ENCODE measurements at regions not wholly inside any gene's neighbourhood (a gene's known extent, or its start where the extent isn't known, plus 50 kb on each side); places are given as distances from the start of the nearest gene placed in this dataset.
"Not testable (repeated sequence)": the region's sequence is repeated elsewhere in the genome, so short reads cannot be mapped to it uniquely, and the experiment has no call there.

- H3K27ac Mint-ChIP-seq = no peak overlapping the region
- H3K36me3 Mint-ChIP-seq (ENCODE audit: low read depth) = no peaks in the 10 kb centered on the region
- no peak overlapping the region for H3K4me3 Mint-ChIP-seq
- H3K9me3 ChIP-seq (ENCODE audit: control insufficient read depth, low read length, poor library complexity, severe bottlenecking) = no peaks in the 10 kb centered on the region
- H3K4me1 Mint-ChIP-seq = no peaks in the 10 kb centered on the region
- peaks cover 9% of the 10 kb centered on the region for H3K27me3 Mint-ChIP-seq
- ATAC-seq = no peak
- no peak for DNase-seq
Observed at GRCh38 chr11:92461447-92461846, 236.8 kb downstream of the FAT3 start.

DNA sequence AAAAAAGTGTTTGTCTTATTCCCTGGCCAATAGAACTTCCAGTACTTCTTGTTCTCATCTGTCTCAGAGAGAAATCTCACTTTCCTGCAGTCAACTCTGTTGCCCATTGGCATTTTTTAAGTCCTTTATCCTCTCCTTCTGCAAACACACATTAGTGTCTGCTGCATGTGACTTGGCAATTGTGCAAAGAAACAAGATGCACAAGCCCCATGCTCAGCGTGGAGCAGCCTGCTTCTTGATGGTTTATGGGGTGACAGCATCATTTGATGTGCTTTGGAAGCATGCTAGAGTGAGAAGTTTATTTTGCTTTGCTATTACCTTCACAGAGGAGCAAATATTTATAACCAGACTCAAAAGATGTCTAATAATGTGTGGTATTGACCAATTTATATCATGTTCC is 238.2 kb downstream of the FAT3 start:
- peaks cover 9% of the 10 kb centered on the region for H3K27me3 Mint-ChIP-seq

DNA sequence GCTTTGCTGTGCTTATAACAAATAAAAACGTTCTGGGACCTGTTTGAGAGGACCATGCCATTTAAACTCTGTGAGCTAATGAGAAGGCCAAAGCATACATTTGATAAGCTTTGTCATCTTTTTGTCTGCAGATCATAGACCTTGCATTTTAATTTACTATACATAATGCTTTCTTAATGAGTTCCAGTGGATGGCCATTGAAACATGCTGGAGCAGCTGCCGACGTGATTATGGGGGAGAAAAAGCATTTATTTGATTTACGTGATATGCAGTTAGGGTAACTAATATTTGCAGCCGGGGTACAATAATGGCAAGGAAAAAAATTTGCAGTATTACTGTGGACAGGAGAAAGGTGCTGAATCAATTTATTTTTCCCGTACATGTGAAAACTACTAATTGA is 240.2 kb downstream of the FAT3 start:
- Mint-ChIP-seq H3K4me3 (no peak overlapping the region), H3K27me3 (peaks cover 9% of the 10 kb centered on the region), H3K27ac (no peak overlapping the region), H3K36me3 (ENCODE audit: low read depth) (no peaks in the 10 kb centered on the region), H3K4me1 (no peaks in the 10 kb centered on the region)
- DNase-seq (no peak), ATAC-seq (no peak)
- no peaks in the 10 kb centered on the region for H3K9me3 ChIP-seq (ENCODE audit: control insufficient read depth, low read length, poor library complexity, severe bottlenecking)

More for the DNA sequence above, 238.2 kb downstream of the FAT3 start:
- no peak for DNase-seq
- Mint-ChIP-seq H3K27ac (no peak overlapping the region), H3K4me1 (no peaks in the 10 kb centered on the region), H3K36me3 (ENCODE audit: low read depth) (no peaks in the 10 kb centered on the region), H3K4me3 (no peak overlapping the region)
- no peak for ATAC-seq
- no peaks in the 10 kb centered on the region for H3K9me3 ChIP-seq (ENCODE audit: control insufficient read depth, low read length, poor library complexity, severe bottlenecking)

DNA sequence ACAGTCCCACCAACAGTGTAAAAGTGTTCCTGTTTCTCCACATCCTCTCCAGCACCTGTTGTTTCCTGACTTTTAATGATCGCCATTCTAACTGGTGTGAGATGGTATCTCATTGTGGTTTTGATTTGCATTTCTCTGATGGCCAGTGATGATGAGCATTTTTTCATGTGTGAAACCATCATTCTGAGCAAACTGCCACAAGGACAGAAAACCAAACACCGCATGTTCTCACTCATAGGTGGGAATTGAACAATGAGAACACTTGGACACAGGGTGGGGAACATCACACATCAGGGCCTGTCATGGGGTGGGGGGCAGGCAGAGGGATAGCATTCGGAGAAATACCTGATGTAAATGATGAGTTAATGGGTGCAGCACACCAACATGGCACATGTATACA is 240.8 kb downstream of the FAT3 start:
- not testable (repeated sequence) for H3K36me3 Mint-ChIP-seq (ENCODE audit: low read depth); H3K27me3 Mint-ChIP-seq; H3K27ac Mint-ChIP-seq; H3K9me3 ChIP-seq (ENCODE audit: control insufficient read depth, low read length, poor library complexity, severe bottlenecking); H3K4me1 Mint-ChIP-seq; H3K4me3 Mint-ChIP-seq; ATAC-seq; DNase-seq

- Mint-ChIP-seq H3K4me3 (no peak overlapping the region), H3K4me1 (no peaks in the 10 kb centered on the region), H3K27ac (no peak overlapping the region), H3K36me3 (ENCODE audit: low read depth) (no peaks in the 10 kb centered on the region), H3K27me3 (no peaks in the 10 kb centered on the region)
- H3K9me3 ChIP-seq (ENCODE audit: control insufficient read depth, low read length, poor library complexity, severe bottlenecking) = no peaks in the 10 kb centered on the region
- ATAC-seq (no peak), DNase-seq (no peak)
Observed at GRCh38 chr11:92473736-92474135, 249.1 kb downstream of the FAT3 start.

DNA sequence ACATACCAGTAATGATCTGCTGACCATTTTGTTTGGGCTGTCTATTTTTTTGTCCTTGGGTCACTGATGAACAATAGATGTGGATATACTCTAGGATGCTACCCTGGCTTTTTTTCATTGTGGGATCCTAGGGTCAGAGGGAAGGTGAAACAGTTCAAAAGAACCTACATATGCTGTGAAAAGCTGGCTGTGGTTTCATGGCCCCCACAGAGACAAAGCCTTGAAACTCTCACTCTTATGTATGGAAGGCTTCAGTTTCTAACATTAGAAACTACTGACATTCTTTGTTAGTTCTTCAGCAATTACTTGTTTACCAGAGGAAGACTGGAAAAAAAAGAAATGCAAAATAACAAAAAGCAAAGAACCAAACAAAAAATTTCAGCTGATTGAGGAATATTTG is 250.7 kb downstream of the FAT3 start:
- ATAC-seq = no peak
- Mint-ChIP-seq H3K27ac (no peak overlapping the region), H3K4me1 (no peaks in the 10 kb centered on the region), H3K27me3 (no peaks in the 10 kb centered on the region), H3K36me3 (ENCODE audit: low read depth) (no peaks in the 10 kb centered on the region), H3K4me3 (no peak overlapping the region)
- H3K9me3 ChIP-seq (ENCODE audit: control insufficient read depth, low read length, poor library complexity, severe bottlenecking) = no peaks in the 10 kb centered on the region
- DNase-seq = no peak

GRCh38 chr11:92475819-92476218 is 251.2 kb downstream of the FAT3 start:
- DNase-seq (no peak), ATAC-seq (no peak)
- Mint-ChIP-seq H3K27me3 (no peaks in the 10 kb centered on the region), H3K4me3 (no peak overlapping the region), H3K4me1 (no peaks in the 10 kb centered on the region), H3K27ac (no peak overlapping the region), H3K36me3 (ENCODE audit: low read depth) (no peaks in the 10 kb centered on the region)
- no peaks in the 10 kb centered on the region for H3K9me3 ChIP-seq (ENCODE audit: control insufficient read depth, low read length, poor library complexity, severe bottlenecking)

- Mint-ChIP-seq H3K4me3 (no peak overlapping the region), H3K27me3 (no peaks in the 10 kb centered on the region), H3K36me3 (ENCODE audit: low read depth) (no peaks in the 10 kb centered on the region), H3K4me1 (no peaks in the 10 kb centered on the region), H3K27ac (no peak overlapping the region)
- ATAC-seq (no peak), DNase-seq (no peak)
- no peaks in the 10 kb centered on the region for H3K9me3 ChIP-seq (ENCODE audit: control insufficient read depth, low read length, poor library complexity, severe bottlenecking)
Observed at GRCh38 chr11:92477686-92478085, 253.1 kb downstream of the FAT3 start.

DNA sequence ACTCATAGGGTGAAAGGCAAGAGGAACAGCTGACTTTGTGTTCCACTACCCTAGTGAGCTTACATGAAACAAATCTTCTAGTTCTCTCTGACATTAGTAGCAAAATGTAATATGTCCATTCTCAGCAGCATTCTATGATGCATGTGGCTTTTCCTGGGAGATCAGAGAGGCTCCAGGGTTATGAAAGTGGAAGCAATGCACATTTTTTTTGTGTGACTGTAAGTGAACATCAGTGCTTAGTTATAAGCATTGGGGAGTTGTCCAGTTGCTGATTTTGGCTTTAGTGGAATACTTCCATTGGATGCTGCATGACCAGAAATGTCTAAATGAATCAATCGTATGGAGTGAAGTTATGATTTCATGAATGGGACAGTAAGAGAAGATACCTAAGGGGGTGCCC is 255.9 kb downstream of the FAT3 start:
- no peaks in the 10 kb centered on the region for H3K4me1 Mint-ChIP-seq
- no peaks in the 10 kb centered on the region for H3K9me3 ChIP-seq (ENCODE audit: control insufficient read depth, low read length, poor library complexity, severe bottlenecking)
- H3K4me3 Mint-ChIP-seq = no peak overlapping the region
- DNase-seq (no peak), ATAC-seq (no peak)
- H3K36me3 Mint-ChIP-seq (ENCODE audit: low read depth) = no peaks in the 10 kb centered on the region
- H3K27me3 Mint-ChIP-seq = no peaks in the 10 kb centered on the region
- no peak overlapping the region for H3K27ac Mint-ChIP-seq

DNA sequence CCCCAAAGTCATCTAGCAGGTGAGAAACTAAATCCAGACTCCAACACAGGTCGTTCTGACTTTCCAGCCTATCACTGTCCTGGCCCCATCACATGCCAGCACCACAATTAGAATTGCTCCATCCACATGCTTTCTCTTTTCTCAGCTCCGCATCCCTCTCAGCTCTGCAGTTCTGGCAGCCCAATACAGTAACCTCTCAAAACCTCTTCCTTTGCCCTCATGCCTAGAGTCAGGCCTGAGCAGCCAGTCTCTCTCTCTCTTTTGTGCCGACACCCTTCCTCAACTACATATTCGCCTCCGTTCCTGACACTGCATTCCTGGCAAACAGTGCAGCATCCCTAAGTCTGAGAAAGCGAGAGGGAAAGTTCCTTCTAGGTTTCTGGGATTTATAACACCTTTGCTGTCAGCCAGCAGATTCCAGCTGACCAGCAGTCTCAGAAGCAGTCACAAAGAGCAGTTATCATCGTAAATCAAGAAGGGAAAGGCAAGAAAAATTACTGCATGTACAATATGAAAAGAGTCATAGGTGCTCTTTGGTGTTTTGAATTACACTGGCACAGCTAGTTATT is 258.0 kb downstream of the FAT3 start:
- Mint-ChIP-seq H3K36me3 (ENCODE audit: low read depth) (no peaks in the 10 kb centered on the region), H3K27ac (no peak overlapping the region), H3K27me3 (no peaks in the 10 kb centered on the region), H3K4me3 (no peak overlapping the region), H3K4me1 (no peaks in the 10 kb centered on the region)
- no peaks in the 10 kb centered on the region for H3K9me3 ChIP-seq (ENCODE audit: control insufficient read depth, low read length, poor library complexity, severe bottlenecking)
- ATAC-seq (no peak), DNase-seq (no peak)

- ATAC-seq = no peak
- DNase-seq = no peak
- no peaks in the 10 kb centered on the region for H3K27me3 Mint-ChIP-seq
- H3K36me3 Mint-ChIP-seq (ENCODE audit: low read depth) = no peaks in the 10 kb centered on the region
- H3K9me3 ChIP-seq (ENCODE audit: control insufficient read depth, low read length, poor library complexity, severe bottlenecking) = no peaks in the 10 kb centered on the region
- no peaks in the 10 kb centered on the region for H3K4me1 Mint-ChIP-seq
- no peak overlapping the region for H3K4me3 Mint-ChIP-seq
- no peak overlapping the region for H3K27ac Mint-ChIP-seq
Observed at GRCh38 chr11:92484570-92484969, 260.0 kb downstream of the FAT3 start.

- no peaks in the 10 kb centered on the region for H3K36me3 Mint-ChIP-seq (ENCODE audit: low read depth)
- DNase-seq = no peak
Observed at GRCh38 chr11:92489826-92490399, 265.3 kb downstream of the FAT3 start.

DNA sequence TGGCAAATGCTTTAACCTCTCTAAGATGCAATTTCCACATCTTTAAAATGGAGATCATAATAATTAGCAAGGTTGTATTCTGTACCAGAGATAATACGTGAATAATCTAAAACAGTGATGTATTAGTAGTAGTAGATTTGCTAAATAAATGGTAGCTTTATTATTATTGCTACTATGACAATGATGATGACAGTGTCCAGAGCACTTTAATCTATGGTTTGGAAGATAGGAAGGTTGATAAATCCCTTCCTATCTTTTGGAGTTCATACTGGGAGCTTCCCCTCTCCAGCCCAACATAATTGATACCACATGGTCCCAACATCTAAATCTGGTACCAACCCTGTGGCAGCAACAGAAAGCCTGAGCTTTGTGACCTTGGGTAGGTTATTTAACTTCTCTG is 267.8 kb downstream of the FAT3 start:
- no peak for ATAC-seq
- no peak for DNase-seq
- Mint-ChIP-seq H3K4me1 (no peaks in the 10 kb centered on the region), H3K36me3 (ENCODE audit: low read depth) (no peaks in the 10 kb centered on the region), H3K4me3 (no peak overlapping the region), H3K27me3 (no peaks in the 10 kb centered on the region), H3K27ac (no peak overlapping the region)
- no peaks in the 10 kb centered on the region for H3K9me3 ChIP-seq (ENCODE audit: control insufficient read depth, low read length, poor library complexity, severe bottlenecking)

More at GRCh38 chr11:92489826-92490399, 265.3 kb downstream of the FAT3 start:
- Mint-ChIP-seq H3K27me3 (no peaks in the 10 kb centered on the region), H3K4me1 (no peaks in the 10 kb centered on the region), H3K4me3 (no peak overlapping the region), H3K27ac (no peak overlapping the region)
- ATAC-seq = no peak
- no peaks in the 10 kb centered on the region for H3K9me3 ChIP-seq (ENCODE audit: control insufficient read depth, low read length, poor library complexity, severe bottlenecking)

- Mint-ChIP-seq H3K27me3 (no peaks in the 10 kb centered on the region), H3K27ac (no peak overlapping the region), H3K4me3 (no peak overlapping the region), H3K36me3 (ENCODE audit: low read depth) (no peaks in the 10 kb centered on the region), H3K4me1 (no peaks in the 10 kb centered on the region)
- no peaks in the 10 kb centered on the region for H3K9me3 ChIP-seq (ENCODE audit: control insufficient read depth, low read length, poor library complexity, severe bottlenecking)
- ATAC-seq (no peak), DNase-seq (no peak)
Observed at GRCh38 chr11:92495107-92495793, 270.6 kb downstream of the FAT3 start.
